Right atrium auricular region (tissue), 2 donors: ENCODE measurements at regions not wholly inside any gene's neighbourhood (a gene's known extent, or its start where the extent isn't known, plus 50 kb on each side); places are given as distances from the start of the nearest gene placed in this dataset.
A peak's percentile ranks its signal among the peaks of the same experiment; 100 is the strongest.

Source experiments
- DNase-seq: peaks from one replicate; pipeline ENCODE4 v3.0.0-alpha.2; 2019; ENCODE audit warnings: low spot score
- H3K27ac ChIP-seq, 2 donors: fragments of 200-600 bp; sonication (generic); 1 replicate in 1 of 2; 2 replicates in 1 of 2; pipeline ENCODE4 v1.5.1; 2016 to 2019
- H3K27me3 ChIP-seq, 2 donors: fragments of 200-600 bp; sonication (generic); one replicate each; pipeline versions ENCODE4 v1.5.1 to v1.6.0; 2017 to 2019
- H3K36me3 ChIP-seq: fragments of 200-600 bp; sonication (generic); one replicate; pipeline ENCODE4 v1.5.1; 2016
- H3K4me1 ChIP-seq, 2 donors: fragments of 200-600 bp; sonication (generic); one replicate each; pipeline versions ENCODE4 v1.5.1 to v1.6.0; 2017 to 2019
- H3K4me3 ChIP-seq, 2 donors: fragments of 200-600 bp; sonication (generic); 1 replicate in 1 of 2; 2 replicates in 1 of 2; pipeline ENCODE4 v1.5.1; 2017 to 2019; ENCODE audit warnings: mild to moderate bottlenecking in 1 of 2, moderate library complexity in 1 of 2
- H3K9me3 ChIP-seq, 2 donors: fragments of 200-600 bp; sonication (generic); one replicate each; pipeline ENCODE4 v1.5.1; 2019
- TF ChIP-seq, protein P1 (sequence below), 2 donors: fragments of 200-600 bp; sonication (generic); IDR thresholded peaks; one replicate each; pipeline ENCODE4 v1.5.1; 2019; ENCODE audit warnings: antibody characterized with exemption in 2 of 2

DNA sequence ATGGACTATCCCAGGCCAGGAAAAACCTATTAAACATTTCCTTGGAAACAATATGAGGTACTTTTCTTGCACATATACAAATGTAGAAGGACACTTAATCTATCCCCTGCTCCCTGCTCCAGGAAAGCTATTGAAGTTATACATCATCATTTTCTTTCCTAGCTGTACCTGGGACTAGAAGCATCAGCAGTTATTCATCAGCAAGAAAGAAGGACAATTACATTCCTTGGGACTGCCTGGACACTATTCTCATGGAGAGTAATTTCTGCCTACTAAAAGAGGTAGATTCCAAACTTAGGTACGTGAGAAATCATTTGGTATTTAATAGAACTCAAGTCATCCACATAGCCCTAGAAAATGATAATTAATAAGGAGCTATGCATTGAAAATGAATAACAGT is 51.0 kb upstream of the PICALM start:
- Histone ChIP-seq H3K4me1 (peaks cover 0 to 4% of the 10 kb centered on the region in 2 donors), H3K4me3 (no peak overlapping the region), H3K27me3 (no peaks in the 10 kb centered on the region), H3K9me3 (no peaks in the 10 kb centered on the region), H3K36me3 (no peaks in the 10 kb centered on the region), H3K27ac (no peak overlapping the region)
- no peak for DNase-seq
- TF ChIP-seq, protein P1, sequence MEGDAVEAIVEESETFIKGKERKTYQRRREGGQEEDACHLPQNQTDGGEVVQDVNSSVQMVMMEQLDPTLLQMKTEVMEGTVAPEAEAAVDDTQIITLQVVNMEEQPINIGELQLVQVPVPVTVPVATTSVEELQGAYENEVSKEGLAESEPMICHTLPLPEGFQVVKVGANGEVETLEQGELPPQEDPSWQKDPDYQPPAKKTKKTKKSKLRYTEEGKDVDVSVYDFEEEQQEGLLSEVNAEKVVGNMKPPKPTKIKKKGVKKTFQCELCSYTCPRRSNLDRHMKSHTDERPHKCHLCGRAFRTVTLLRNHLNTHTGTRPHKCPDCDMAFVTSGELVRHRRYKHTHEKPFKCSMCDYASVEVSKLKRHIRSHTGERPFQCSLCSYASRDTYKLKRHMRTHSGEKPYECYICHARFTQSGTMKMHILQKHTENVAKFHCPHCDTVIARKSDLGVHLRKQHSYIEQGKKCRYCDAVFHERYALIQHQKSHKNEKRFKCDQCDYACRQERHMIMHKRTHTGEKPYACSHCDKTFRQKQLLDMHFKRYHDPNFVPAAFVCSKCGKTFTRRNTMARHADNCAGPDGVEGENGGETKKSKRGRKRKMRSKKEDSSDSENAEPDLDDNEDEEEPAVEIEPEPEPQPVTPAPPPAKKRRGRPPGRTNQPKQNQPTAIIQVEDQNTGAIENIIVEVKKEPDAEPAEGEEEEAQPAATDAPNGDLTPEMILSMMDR (IDR thresholded peaks at IDR 0.05), result no peak

GRCh38 chr11:86119077-86119476 is 50.2 kb upstream of the PICALM start:
- Histone ChIP-seq H3K27ac (peak overlapping the region in 1 of 2 donors; percentile 28), H3K4me1 (peaks cover 0 to 4% of the 10 kb centered on the region in 2 donors), H3K36me3 (no peaks in the 10 kb centered on the region), H3K4me3 (no peak overlapping the region), H3K9me3 (no peaks in the 10 kb centered on the region), H3K27me3 (no peaks in the 10 kb centered on the region)
- DNase-seq, result no peak
- TF ChIP-seq, protein P1 (IDR thresholded peaks at IDR 0.05), result no peak
